ELR (cell line): ENCODE measurements at regions not wholly inside any gene's neighbourhood (a gene's known extent, or its start where the extent isn't known, plus 50 kb on each side); places are given as distances from the start of the nearest gene placed in this dataset.

Experiments
- DNase-seq: peaks from one replicate; pipeline ENCODE4 v3.0.0-alpha.2; 2015; ENCODE audit warnings: low read depth

- no peak for DNase-seq
Measured at GRCh38 chr6:144879436-144879835, 594.3 kb downstream of the UTRN start.

- no peak for DNase-seq
Measured at GRCh38 chr6:144882425-144882824, 597.3 kb downstream of the UTRN start.

- DNase-seq = no peak
Measured at GRCh38 chr6:144883915-144884314, 598.8 kb downstream of the UTRN start.

- no peak for DNase-seq
Measured at GRCh38 chr6:144885817-144886216, 600.7 kb downstream of the UTRN start.

- DNase-seq = no peak
Measured at GRCh38 chr6:144886682-144887081, 601.5 kb downstream of the UTRN start.

- DNase-seq = no peak
Measured at GRCh38 chr6:144888621-144889020, 603.5 kb downstream of the UTRN start.

- DNase-seq = no peak
Measured at GRCh38 chr6:144893680-144894151, 608.6 kb downstream of the UTRN start.

GRCh38 chr6:144894240-144894639 is 609.1 kb downstream of the UTRN start:
- DNase-seq = no peak

GRCh38 chr6:144895313-144896278 is 610.5 kb downstream of the UTRN start:
- DNase-seq = no peak

GRCh38 chr6:144896289-144896688 is 611.2 kb downstream of the UTRN start:
- no peak for DNase-seq

GRCh38 chr6:144896871-144897270 is 611.7 kb downstream of the UTRN start:
- peak; percentile 39 for DNase-seq

- peak; percentile 98 for DNase-seq
Measured at GRCh38 chr6:144897441-144897921, 612.3 kb downstream of the UTRN start.

GRCh38 chr6:144898052-144898689 is 613.0 kb downstream of the UTRN start:
- DNase-seq = peak; percentile 94

GRCh38 chr6:144898741-144899140 is 613.6 kb downstream of the UTRN start:
- peak; percentile 49 for DNase-seq

- peak; percentile 63 for DNase-seq
Measured at GRCh38 chr6:144899161-144899560, 614.0 kb downstream of the UTRN start.

GRCh38 chr6:144901412-144901811 is 616.3 kb downstream of the UTRN start:
- DNase-seq = no peak

- DNase-seq = no peak
Measured at GRCh38 chr6:144908004-144908403, 622.9 kb downstream of the UTRN start.

GRCh38 chr6:144909753-144910285 is 624.7 kb downstream of the UTRN start:
- peak; percentile 44 for DNase-seq

- DNase-seq = no peak
Measured at GRCh38 chr6:144911322-144911721, 626.2 kb downstream of the UTRN start.

GRCh38 chr6:144912474-144912873 is 627.3 kb downstream of the UTRN start:
- DNase-seq = peak; percentile 84

- DNase-seq = no peak
Measured at GRCh38 chr6:144918073-144918472, 632.9 kb downstream of the UTRN start.

- no peak for DNase-seq
Measured at GRCh38 chr6:144919560-144919959, 634.4 kb downstream of the UTRN start.
